HCT116 (cell line): ENCODE measurements at regions not wholly inside any gene's neighbourhood (a gene's known extent, or its start where the extent isn't known, plus 50 kb on each side); places are given as distances from the start of the nearest gene placed in this dataset.

Experiments used
- ATAC-seq: fragments of 200-7000 bp; cut with Tn5 transposase; 2 replicates; pipeline ENCODE4 v1.9.1; 2020; ENCODE audit warnings: mild to moderate bottlenecking, moderate library complexity
- BruUV-seq: library from RNA; stranded (reverse); fragments of 400-500 nt; replicated peaks from 2 replicates; lab custom pipeline; 2021; lab: Mats Ljungman, UMichigan
- CTCF ChIA-PET: fragments of 300-600 bp; sonication (Branson Sonifier 250); formaldehyde crosslinking; loops from one replicate; lab custom pipeline; 2021; ENCODE audit warnings: antibody characterized with exemption; lab: Charles Lee
- POLR2A ChIA-PET: fragments of 300-600, 350-600 bp; sonication (Branson Sonifier 250); formaldehyde crosslinking; loops from one replicate; lab custom pipeline; 2021; ENCODE audit warnings: antibody characterized with exemption; lab: Charles Lee
- RAD21 ChIA-PET, 2 experiments: fragments of 300-600 bp; sonication (Branson Sonifier 250); formaldehyde crosslinking; loops; one replicate each; lab custom pipeline; 2023; ENCODE audit warnings: low total read pairs in 2 of 2; ENCODE audit not compliant: uncharacterized antibody in 2 of 2, unreplicated experiment in 2 of 2, low non-redundant PET in 1 of 2; lab: Charles Lee
- DNase-seq: peaks from one replicate; pipeline ENCODE4 v3.0.0-alpha.2; 2010; ENCODE audit warnings: low read depth, low spot score
- H2AFZ ChIP-seq: fragments of 200-600 bp; shearing (Covaris generic), sonication (generic); 2 replicates; pipeline ENCODE4 v1.6.1; 2017; ENCODE audit warnings: low read depth, mixed run types, mixed read lengths, antibody characterized with exemption, low read length; ENCODE audit not compliant: poor library complexity, severe bottlenecking
- H3K27ac ChIP-seq: 2 replicates; pipeline ENCODE4 v1.5.1; 2012; ENCODE audit warnings: low read depth, low read length
- H3K27me3 ChIP-seq: fragments of 200-600 bp; sonication (generic); 2 replicates; pipeline ENCODE4 v1.6.1; 2016; ENCODE audit warnings: mixed run types, low read length, mixed read lengths; ENCODE audit not compliant: insufficient read depth
- H3K36me3 ChIP-seq, 2 experiments: fragments of 200-500 bp in 1 of 2; fragments of 200-600 bp in 1 of 2; sonication (Bioruptor generic) in 1 of 2; sonication (generic) in 1 of 2; 2 replicates each; pipeline versions ENCODE4 v1.5.1 to v1.6.1; 2014 to 2016; ENCODE audit warnings: low read length in 2 of 2, inconsistent platforms in 1 of 2, mixed read lengths in 1 of 2, mixed run types in 1 of 2; ENCODE audit not compliant: insufficient read depth in 2 of 2, control insufficient read depth in 1 of 2
- H3K4me1 ChIP-seq, 2 experiments: fragments of 200-600 bp in 1 of 2; sonication (generic) in 1 of 2; 2 replicates each; pipeline versions ENCODE4 v1.5.1 to v1.6.1; 2012 to 2017; ENCODE audit warnings: low read length in 2 of 2, inconsistent platforms in 1 of 2, mild to moderate bottlenecking in 1 of 2, mixed read lengths in 1 of 2, mixed run types in 1 of 2, moderate library complexity in 1 of 2; ENCODE audit not compliant: insufficient read depth in 2 of 2, control insufficient read depth in 1 of 2
- H3K4me2 ChIP-seq: fragments of 200-600 bp; sonication (generic); 2 replicates; pipeline ENCODE4 v1.6.1; 2017; ENCODE audit warnings: mixed run types, low read length, mixed read lengths
- H3K4me3 ChIP-seq, 2 experiments: fragments of 200-600 bp in 1 of 2; sonication (generic) in 1 of 2; replicated peaks in 1 of 2; 2 replicates each; pipeline ENCODE4 v1.5.1; 2011 to 2016; ENCODE audit warnings: low read length in 2 of 2, control low read depth in 1 of 2, low read depth in 1 of 2, mild to moderate bottlenecking in 1 of 2, mixed read lengths in 1 of 2, mixed run types in 1 of 2
- H3K79me2 ChIP-seq: fragments of 200-600 bp; sonication (generic); 2 replicates; pipeline ENCODE4 v1.6.1; 2017; ENCODE audit warnings: mild to moderate bottlenecking, mixed run types, low read length, moderate library complexity, mixed read lengths; ENCODE audit not compliant: insufficient read depth
- H3K9ac ChIP-seq: fragments of 200-600 bp; sonication (generic); 2 replicates; pipeline ENCODE4 v1.6.1; 2016; ENCODE audit warnings: low read length, mixed read lengths
- H3K9me2 ChIP-seq: fragments of 200-600 bp; sonication (generic), shearing (Covaris generic); 2 replicates; pipeline ENCODE4 v1.6.1; 2017; ENCODE audit warnings: mixed run types, mild to moderate bottlenecking, moderate library complexity; ENCODE audit not compliant: insufficient read depth
- H3K9me3 ChIP-seq, 2 experiments: fragments of 200-500 bp in 1 of 2; fragments of 200-600 bp in 1 of 2; sonication (Bioruptor generic) in 1 of 2; sonication (generic) in 1 of 2; 2 replicates each; pipeline ENCODE4 v1.6.1; 2014 to 2017; ENCODE audit warnings: low read length in 2 of 2, mixed read lengths in 2 of 2, inconsistent platforms in 1 of 2, low read depth in 1 of 2, mild to moderate bottlenecking in 1 of 2, mixed run types in 1 of 2, moderate library complexity in 1 of 2; ENCODE audit not compliant: control insufficient read depth in 1 of 2, insufficient read depth in 1 of 2
- H4K20me1 ChIP-seq: fragments of 200-600 bp; sonication (generic), shearing (Covaris generic); 2 replicates; pipeline ENCODE4 v1.6.1; 2017; ENCODE audit warnings: mixed run types, mild to moderate bottlenecking, moderate library complexity; ENCODE audit not compliant: insufficient read depth
- CBX3 ChIP-seq: IDR thresholded peaks from 2 replicates; pipeline ENCODE4 v1.6.1; 2012; ENCODE audit warnings: low read depth
- EGR1 ChIP-seq: IDR thresholded peaks from 2 replicates; pipeline ENCODE4 v1.6.1; 2012; ENCODE audit warnings: low read depth
- ELF1 ChIP-seq: IDR thresholded peaks from 2 replicates; pipeline ENCODE4 v1.6.1; 2012; ENCODE audit warnings: low read depth, borderline replicate concordance
- FOSL1 ChIP-seq: IDR thresholded peaks from 2 replicates; pipeline ENCODE4 v1.6.1; 2012; ENCODE audit warnings: low read depth
- JUND ChIP-seq: IDR thresholded peaks from 2 replicates; pipeline ENCODE4 v1.6.1; 2012
- POLR2A ChIP-seq: IDR thresholded peaks from 2 replicates; pipeline ENCODE4 v1.7.0; 2011; ENCODE audit warnings: borderline replicate concordance; ENCODE audit not compliant: insufficient read depth, insufficient read length; ENCODE audit errors: extremely low read depth
- SIN3A ChIP-seq: IDR thresholded peaks from 2 replicates; pipeline ENCODE4 v1.6.1; 2012; ENCODE audit warnings: low read depth
- SP1 ChIP-seq: IDR thresholded peaks from 2 replicates; pipeline ENCODE4 v1.6.1; 2012; ENCODE audit warnings: low read depth
- ZNF274 ChIP-seq: fragments of 200-500 bp; sonication (Bioruptor generic); IDR thresholded peaks from 2 replicates; pipeline ENCODE4 v1.6.1; 2014; ENCODE audit warnings: mild to moderate bottlenecking, low read depth, low read length, inconsistent platforms
- intact Hi-C: fragments of 100-400 bp; cut with micrococcal nuclease; formaldehyde crosslinking; loops from 2 replicates; pipeline ENCODE4 v1.10.0; 2022
- TF ChIP-seq, protein P1 (sequence below): IDR thresholded peaks from 2 replicates; pipeline ENCODE4 v1.6.1; 2011; ENCODE audit warnings: mild to moderate bottlenecking, low read length, moderate library complexity; ENCODE audit not compliant: insufficient replicate concordance; ENCODE audit errors: extremely low read depth

DNA sequence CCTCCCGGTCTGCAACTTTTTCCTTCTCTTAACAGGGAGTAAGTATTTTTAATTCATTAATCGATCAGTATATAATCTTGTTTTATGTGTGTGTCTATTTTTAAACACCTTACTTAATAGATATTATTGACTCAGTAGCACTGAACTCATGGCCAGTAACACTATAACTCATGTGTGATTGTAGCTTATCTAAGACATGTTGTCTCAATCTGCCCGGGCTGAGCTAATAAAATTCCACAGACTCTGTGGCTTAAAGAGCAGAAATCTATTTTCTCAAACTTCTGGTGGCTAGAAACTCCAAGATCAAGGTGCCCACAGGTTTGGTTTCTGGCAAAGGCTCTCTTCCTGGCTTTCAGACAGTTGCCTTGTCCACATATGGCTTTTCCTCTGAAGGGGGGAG lies 68.8 kb upstream of the TNFAIP3 start:
- Histone ChIP-seq H3K9me3 (no peaks in the 10 kb centered on the region), H3K9ac (no peak overlapping the region), H3K27ac (no peak overlapping the region), H3K79me2 (no peaks in the 10 kb centered on the region), H3K4me1 (no peaks in the 10 kb centered on the region), H3K36me3 (no peaks in the 10 kb centered on the region), H3K4me2 (no peak overlapping the region), H4K20me1 (no peaks in the 10 kb centered on the region), H3K4me3 (no peak overlapping the region), H3K27me3 (no peaks in the 10 kb centered on the region), H3K9me2 (no peaks in the 10 kb centered on the region), H2AFZ (no peak overlapping the region)
- RAD21 ChIA-PET = no interaction called here
- no peak for DNase-seq
- CTCF ChIA-PET = interaction anchor here (1.0 to 1.2 kb wide), 3 partner anchors 10 to 147 kb away, joined by 3 to 4 read pairs (median 3); no protein-coding TSS in a partner anchor
- POLR2A ChIA-PET = no interaction called here
- TF ChIP-seq CBX3 = no peak
- TF ChIP-seq SIN3A = no peak
- no peak for TF ChIP-seq ZNF274
- TF ChIP-seq JUND = no peak
- no peak for TF ChIP-seq FOSL1
- TF ChIP-seq POLR2A = no peak
- TF ChIP-seq EGR1 = no peak
- TF ChIP-seq SP1 = no peak
- TF ChIP-seq ELF1 = no peak
- BruUV-seq = no TSS peak
- intact Hi-C loops = no loop called here
- no peak for ATAC-seq

DNA sequence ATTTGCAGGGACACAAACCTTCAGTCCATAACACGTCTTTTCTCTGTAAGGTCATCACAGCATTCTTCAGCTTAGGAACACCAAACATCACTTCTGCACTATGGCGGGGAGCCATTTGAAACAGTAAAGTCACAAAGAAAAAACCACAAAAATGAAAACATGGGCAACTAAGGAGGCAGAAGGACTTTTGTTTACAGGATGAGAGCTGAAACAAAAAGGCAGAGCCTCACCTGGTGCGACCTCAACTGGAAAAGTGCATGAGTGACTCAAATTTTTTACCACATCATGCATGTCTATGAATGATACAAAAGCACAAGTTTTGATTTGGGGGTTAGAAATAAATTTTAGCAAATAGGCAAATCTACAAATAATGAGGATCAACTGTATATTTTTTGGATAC lies 68.2 kb upstream of the TNFAIP3 start:
- Histone ChIP-seq H4K20me1 (no peaks in the 10 kb centered on the region), H3K9me2 (no peaks in the 10 kb centered on the region), H3K27me3 (no peaks in the 10 kb centered on the region), H2AFZ (no peak overlapping the region), H3K4me1 (no peaks in the 10 kb centered on the region), H3K79me2 (no peaks in the 10 kb centered on the region), H3K27ac (no peak overlapping the region), H3K4me3 (no peak overlapping the region), H3K9ac (no peak overlapping the region), H3K36me3 (no peaks in the 10 kb centered on the region), H3K9me3 (no peaks in the 10 kb centered on the region), H3K4me2 (no peak overlapping the region)
- intact Hi-C loops = no loop called here
- CTCF ChIA-PET = interaction anchor here (1.0 to 1.8 kb wide), 10 partner anchors 9 to 202 kb away, joined by 3 to 10 read pairs (median 5); partner anchors contain the start of gene TNFAIP3
- DNase-seq (no peak), ATAC-seq (no peak)
- TF ChIP-seq, protein P1, sequence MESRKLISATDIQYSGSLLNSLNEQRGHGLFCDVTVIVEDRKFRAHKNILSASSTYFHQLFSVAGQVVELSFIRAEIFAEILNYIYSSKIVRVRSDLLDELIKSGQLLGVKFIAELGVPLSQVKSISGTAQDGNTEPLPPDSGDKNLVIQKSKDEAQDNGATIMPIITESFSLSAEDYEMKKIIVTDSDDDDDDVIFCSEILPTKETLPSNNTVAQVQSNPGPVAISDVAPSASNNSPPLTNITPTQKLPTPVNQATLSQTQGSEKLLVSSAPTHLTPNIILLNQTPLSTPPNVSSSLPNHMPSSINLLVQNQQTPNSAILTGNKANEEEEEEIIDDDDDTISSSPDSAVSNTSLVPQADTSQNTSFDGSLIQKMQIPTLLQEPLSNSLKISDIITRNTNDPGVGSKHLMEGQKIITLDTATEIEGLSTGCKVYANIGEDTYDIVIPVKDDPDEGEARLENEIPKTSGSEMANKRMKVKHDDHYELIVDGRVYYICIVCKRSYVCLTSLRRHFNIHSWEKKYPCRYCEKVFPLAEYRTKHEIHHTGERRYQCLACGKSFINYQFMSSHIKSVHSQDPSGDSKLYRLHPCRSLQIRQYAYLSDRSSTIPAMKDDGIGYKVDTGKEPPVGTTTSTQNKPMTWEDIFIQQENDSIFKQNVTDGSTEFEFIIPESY = no peak
- BruUV-seq = no TSS peak
- POLR2A ChIA-PET = no interaction called here
- RAD21 ChIA-PET = no interaction called here
